ENCODE measurements at regions not wholly inside any gene's neighbourhood (a gene's known extent, or its start where the extent isn't known, plus 50 kb on each side); places are given as distances from the start of the nearest gene placed in this dataset.
A peak's percentile ranks its signal among the peaks of the same experiment; 100 is the strongest.

DNA sequence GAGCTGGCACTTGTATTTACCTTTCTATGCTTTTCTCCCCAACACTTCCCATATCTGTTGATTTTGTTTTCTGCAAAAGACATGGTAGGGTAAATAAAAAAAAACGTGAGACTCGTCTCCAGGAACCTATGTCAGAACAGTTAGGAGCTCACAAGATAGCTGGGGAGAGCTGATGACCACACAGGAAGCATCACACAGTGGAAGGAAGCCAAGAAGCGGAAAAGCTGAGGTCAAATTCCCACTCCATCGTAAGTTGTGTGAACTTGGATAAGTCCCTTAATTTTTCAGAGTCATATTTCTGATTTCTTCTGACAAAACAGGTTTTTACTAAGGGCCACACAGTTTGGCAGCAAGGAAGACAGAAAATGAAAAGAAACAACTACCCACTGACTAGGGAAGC lies 199.6 kb downstream of the KLF5 start:
- CTCF ChIA-PET, result no interaction called here

More for the DNA sequence above, 199.6 kb downstream of the KLF5 start:
- Mint-ChIP-seq H3K27ac (peak overlapping the region; percentile 27; the same call in 1 of the 2 replicates), H3K4me3 (no peak overlapping the region), H3K4me1 (peaks cover 8% of the 10 kb centered on the region), H3K27me3 (ENCODE audit: low read depth) (peaks cover under 1% of the 10 kb centered on the region; the same call in 1 of the 2 replicates), H3K9me3 (0 out of 2 replicates have a peak, but pooled peaks cover 4% of the 10 kb centered on the region), H3K36me3 (no peaks in the 10 kb centered on the region)
- DNase-seq (ENCODE audit: low spot score), result no peak
- ATAC-seq, result no peak
- POLR2A ChIA-PET, result interaction anchor here (0.6 to 1.1 kb wide), 2 partner anchors 107 to 291 kb away, joined by 3 read pairs; no protein-coding TSS in a partner anchor
- TF ChIP-seq ESRRA (CRISPR knock-in tag; IDR thresholded peaks at IDR 0.05; ENCODE audit: borderline replicate concordance) (no peak), GTF2I (CRISPR knock-in tag; conservative IDR thresholded peaks at IDR 0.05) (no peak), CBFB (CRISPR knock-in tag; IDR thresholded peaks at IDR 0.05; ENCODE audit: low read depth) (no peak), SMAD3 (CRISPR knock-in tag; IDR thresholded peaks at IDR 0.05; ENCODE audit: borderline replicate concordance) (no peak), MYBL2 (CRISPR knock-in tag; IDR thresholded peaks at IDR 0.05) (no peak), MXD4 (CRISPR knock-in tag; IDR thresholded peaks at IDR 0.05; ENCODE audit: borderline replicate concordance) (no peak), CREB1 (CRISPR knock-in tag; IDR thresholded peaks at IDR 0.05) (no peak), ZNF232 (CRISPR knock-in tag; IDR thresholded peaks at IDR 0.05) (no peak), ZNF416 (CRISPR knock-in tag; IDR thresholded peaks at IDR 0.05) (no peak)
- TF ChIP-seq, protein P1, sequence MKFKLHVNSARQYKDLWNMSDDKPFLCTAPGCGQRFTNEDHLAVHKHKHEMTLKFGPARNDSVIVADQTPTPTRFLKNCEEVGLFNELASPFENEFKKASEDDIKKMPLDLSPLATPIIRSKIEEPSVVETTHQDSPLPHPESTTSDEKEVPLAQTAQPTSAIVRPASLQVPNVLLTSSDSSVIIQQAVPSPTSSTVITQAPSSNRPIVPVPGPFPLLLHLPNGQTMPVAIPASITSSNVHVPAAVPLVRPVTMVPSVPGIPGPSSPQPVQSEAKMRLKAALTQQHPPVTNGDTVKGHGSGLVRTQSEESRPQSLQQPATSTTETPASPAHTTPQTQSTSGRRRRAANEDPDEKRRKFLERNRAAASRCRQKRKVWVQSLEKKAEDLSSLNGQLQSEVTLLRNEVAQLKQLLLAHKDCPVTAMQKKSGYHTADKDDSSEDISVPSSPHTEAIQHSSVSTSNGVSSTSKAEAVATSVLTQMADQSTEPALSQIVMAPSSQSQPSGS (CRISPR knock-in tag; IDR thresholded peaks at IDR 0.05; ENCODE audit: borderline replicate concordance, low read depth), result no peak
- TF ChIP-seq, protein P2, sequence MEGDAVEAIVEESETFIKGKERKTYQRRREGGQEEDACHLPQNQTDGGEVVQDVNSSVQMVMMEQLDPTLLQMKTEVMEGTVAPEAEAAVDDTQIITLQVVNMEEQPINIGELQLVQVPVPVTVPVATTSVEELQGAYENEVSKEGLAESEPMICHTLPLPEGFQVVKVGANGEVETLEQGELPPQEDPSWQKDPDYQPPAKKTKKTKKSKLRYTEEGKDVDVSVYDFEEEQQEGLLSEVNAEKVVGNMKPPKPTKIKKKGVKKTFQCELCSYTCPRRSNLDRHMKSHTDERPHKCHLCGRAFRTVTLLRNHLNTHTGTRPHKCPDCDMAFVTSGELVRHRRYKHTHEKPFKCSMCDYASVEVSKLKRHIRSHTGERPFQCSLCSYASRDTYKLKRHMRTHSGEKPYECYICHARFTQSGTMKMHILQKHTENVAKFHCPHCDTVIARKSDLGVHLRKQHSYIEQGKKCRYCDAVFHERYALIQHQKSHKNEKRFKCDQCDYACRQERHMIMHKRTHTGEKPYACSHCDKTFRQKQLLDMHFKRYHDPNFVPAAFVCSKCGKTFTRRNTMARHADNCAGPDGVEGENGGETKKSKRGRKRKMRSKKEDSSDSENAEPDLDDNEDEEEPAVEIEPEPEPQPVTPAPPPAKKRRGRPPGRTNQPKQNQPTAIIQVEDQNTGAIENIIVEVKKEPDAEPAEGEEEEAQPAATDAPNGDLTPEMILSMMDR (IDR thresholded peaks at IDR 0.05), result no peak
- TF ChIP-seq, protein P3, sequence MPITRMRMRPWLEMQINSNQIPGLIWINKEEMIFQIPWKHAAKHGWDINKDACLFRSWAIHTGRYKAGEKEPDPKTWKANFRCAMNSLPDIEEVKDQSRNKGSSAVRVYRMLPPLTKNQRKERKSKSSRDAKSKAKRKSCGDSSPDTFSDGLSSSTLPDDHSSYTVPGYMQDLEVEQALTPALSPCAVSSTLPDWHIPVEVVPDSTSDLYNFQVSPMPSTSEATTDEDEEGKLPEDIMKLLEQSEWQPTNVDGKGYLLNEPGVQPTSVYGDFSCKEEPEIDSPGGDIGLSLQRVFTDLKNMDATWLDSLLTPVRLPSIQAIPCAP (CRISPR knock-in tag; IDR thresholded peaks at IDR 0.05), result no peak
- TF ChIP-seq, protein P4, sequence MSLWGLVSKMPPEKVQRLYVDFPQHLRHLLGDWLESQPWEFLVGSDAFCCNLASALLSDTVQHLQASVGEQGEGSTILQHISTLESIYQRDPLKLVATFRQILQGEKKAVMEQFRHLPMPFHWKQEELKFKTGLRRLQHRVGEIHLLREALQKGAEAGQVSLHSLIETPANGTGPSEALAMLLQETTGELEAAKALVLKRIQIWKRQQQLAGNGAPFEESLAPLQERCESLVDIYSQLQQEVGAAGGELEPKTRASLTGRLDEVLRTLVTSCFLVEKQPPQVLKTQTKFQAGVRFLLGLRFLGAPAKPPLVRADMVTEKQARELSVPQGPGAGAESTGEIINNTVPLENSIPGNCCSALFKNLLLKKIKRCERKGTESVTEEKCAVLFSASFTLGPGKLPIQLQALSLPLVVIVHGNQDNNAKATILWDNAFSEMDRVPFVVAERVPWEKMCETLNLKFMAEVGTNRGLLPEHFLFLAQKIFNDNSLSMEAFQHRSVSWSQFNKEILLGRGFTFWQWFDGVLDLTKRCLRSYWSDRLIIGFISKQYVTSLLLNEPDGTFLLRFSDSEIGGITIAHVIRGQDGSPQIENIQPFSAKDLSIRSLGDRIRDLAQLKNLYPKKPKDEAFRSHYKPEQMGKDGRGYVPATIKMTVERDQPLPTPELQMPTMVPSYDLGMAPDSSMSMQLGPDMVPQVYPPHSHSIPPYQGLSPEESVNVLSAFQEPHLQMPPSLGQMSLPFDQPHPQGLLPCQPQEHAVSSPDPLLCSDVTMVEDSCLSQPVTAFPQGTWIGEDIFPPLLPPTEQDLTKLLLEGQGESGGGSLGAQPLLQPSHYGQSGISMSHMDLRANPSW (CRISPR knock-in tag; conservative IDR thresholded peaks at IDR 0.05; ENCODE audit: low read depth), result no peak
- TF ChIP-seq, protein P5, sequence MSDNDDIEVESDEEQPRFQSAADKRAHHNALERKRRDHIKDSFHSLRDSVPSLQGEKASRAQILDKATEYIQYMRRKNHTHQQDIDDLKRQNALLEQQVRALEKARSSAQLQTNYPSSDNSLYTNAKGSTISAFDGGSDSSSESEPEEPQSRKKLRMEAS (CRISPR knock-in tag; IDR thresholded peaks at IDR 0.05), result no peak
- TF ChIP-seq, protein P6, sequence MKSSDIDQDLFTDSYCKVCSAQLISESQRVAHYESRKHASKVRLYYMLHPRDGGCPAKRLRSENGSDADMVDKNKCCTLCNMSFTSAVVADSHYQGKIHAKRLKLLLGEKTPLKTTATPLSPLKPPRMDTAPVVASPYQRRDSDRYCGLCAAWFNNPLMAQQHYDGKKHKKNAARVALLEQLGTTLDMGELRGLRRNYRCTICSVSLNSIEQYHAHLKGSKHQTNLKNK (CRISPR knock-in tag; IDR thresholded peaks at IDR 0.05), result no peak
- TF ChIP-seq, protein P7, sequence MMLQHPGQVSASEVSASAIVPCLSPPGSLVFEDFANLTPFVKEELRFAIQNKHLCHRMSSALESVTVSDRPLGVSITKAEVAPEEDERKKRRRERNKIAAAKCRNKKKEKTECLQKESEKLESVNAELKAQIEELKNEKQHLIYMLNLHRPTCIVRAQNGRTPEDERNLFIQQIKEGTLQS (CRISPR knock-in tag; conservative IDR thresholded peaks at IDR 0.05), result no peak
- TF ChIP-seq, protein P8, sequence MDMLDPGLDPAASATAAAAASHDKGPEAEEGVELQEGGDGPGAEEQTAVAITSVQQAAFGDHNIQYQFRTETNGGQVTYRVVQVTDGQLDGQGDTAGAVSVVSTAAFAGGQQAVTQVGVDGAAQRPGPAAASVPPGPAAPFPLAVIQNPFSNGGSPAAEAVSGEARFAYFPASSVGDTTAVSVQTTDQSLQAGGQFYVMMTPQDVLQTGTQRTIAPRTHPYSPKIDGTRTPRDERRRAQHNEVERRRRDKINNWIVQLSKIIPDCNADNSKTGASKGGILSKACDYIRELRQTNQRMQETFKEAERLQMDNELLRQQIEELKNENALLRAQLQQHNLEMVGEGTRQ (CRISPR knock-in tag; IDR thresholded peaks at IDR 0.05), result no peak
- TF ChIP-seq, protein P9, sequence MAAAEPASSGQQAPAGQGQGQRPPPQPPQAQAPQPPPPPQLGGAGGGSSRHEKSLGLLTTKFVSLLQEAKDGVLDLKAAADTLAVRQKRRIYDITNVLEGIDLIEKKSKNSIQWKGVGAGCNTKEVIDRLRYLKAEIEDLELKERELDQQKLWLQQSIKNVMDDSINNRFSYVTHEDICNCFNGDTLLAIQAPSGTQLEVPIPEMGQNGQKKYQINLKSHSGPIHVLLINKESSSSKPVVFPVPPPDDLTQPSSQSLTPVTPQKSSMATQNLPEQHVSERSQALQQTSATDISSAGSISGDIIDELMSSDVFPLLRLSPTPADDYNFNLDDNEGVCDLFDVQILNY (CRISPR knock-in tag; IDR thresholded peaks at IDR 0.05), result no peak

Measured in WTC11 (cell line).